K562 (cell line): ENCODE measurements at regions not wholly inside any gene's neighbourhood (a gene's known extent, or its start where the extent isn't known, plus 50 kb on each side); places are given as distances from the start of the nearest gene placed in this dataset.

ENCODE experiments used
- RAD51 ChIP-seq: fragments of 450-650 bp; IDR thresholded peaks from 2 replicates; pipeline ENCODE4 v1.7.1; 2016; ENCODE audit warnings: low read depth, mild to moderate bottlenecking, borderline replicate concordance
- SMARCE1 ChIP-seq: fragments of 450-650 bp; IDR thresholded peaks from 2 replicates; pipeline ENCODE4 v1.7.1; 2016; ENCODE audit warnings: mild to moderate bottlenecking
- ZNF384 ChIP-seq: IDR thresholded peaks from 2 replicates; pipeline ENCODE4 v1.6.1; 2012; ENCODE audit warnings: low read depth, low read length, improper control_type of control experiment
- TF ChIP-seq, protein P1 (sequence below), 2 experiments: fragments of 450-650 bp; formaldehyde crosslinking in 1 of 2; IDR thresholded peaks; 2 replicates each; pipeline versions ENCODE4 v1.4.0 to v1.6.1; 2014 to 2020; ENCODE audit warnings: mild to moderate bottlenecking in 2 of 2, borderline replicate concordance in 1 of 2, low read depth in 1 of 2
- TF ChIP-seq, protein P2 (sequence below), 3 experiments: IDR thresholded peaks in 2 of 3; conservative IDR thresholded peaks in 1 of 3; 2 replicates each; pipeline ENCODE4 v1.5.1; 2011 to 2012; ENCODE audit warnings: low read length in 3 of 3, mild to moderate bottlenecking in 3 of 3, control low read depth in 2 of 3, improper control_type of control experiment in 1 of 3, inconsistent platforms in 1 of 3, low read depth in 1 of 3, mixed read lengths in 1 of 3, moderate library complexity in 1 of 3; ENCODE audit not compliant: insufficient read depth in 2 of 3

DNA sequence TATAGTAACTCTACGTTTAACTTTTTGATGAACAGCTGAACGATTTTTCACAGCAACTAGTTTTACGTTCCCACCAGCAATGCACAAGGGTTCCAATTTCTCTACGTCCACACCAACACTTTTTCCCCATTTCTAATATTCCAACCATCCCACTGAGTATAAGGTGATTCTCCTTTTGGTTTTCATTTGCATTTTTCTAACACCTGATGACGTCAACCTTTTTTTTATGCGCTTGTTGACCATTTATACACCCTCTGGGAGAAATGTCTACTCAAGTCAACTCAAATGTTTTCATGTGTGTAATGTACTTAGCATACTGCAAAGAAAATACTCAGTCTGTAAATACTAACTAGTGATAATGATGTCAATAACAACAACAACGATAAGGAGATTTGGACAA is 177.2 kb upstream of the TENM3 start:
- TF ChIP-seq, protein P1, sequence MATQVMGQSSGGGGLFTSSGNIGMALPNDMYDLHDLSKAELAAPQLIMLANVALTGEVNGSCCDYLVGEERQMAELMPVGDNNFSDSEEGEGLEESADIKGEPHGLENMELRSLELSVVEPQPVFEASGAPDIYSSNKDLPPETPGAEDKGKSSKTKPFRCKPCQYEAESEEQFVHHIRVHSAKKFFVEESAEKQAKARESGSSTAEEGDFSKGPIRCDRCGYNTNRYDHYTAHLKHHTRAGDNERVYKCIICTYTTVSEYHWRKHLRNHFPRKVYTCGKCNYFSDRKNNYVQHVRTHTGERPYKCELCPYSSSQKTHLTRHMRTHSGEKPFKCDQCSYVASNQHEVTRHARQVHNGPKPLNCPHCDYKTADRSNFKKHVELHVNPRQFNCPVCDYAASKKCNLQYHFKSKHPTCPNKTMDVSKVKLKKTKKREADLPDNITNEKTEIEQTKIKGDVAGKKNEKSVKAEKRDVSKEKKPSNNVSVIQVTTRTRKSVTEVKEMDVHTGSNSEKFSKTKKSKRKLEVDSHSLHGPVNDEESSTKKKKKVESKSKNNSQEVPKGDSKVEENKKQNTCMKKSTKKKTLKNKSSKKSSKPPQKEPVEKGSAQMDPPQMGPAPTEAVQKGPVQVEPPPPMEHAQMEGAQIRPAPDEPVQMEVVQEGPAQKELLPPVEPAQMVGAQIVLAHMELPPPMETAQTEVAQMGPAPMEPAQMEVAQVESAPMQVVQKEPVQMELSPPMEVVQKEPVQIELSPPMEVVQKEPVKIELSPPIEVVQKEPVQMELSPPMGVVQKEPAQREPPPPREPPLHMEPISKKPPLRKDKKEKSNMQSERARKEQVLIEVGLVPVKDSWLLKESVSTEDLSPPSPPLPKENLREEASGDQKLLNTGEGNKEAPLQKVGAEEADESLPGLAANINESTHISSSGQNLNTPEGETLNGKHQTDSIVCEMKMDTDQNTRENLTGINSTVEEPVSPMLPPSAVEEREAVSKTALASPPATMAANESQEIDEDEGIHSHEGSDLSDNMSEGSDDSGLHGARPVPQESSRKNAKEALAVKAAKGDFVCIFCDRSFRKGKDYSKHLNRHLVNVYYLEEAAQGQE (IDR thresholded peaks at IDR 0.05; ENCODE audit: borderline replicate concordance) = no peak
- TF ChIP-seq, protein P1 (CRISPR knock-in tag; IDR thresholded peaks at IDR 0.05; ENCODE audit: low read depth) = no peak
- TF ChIP-seq SMARCE1 (no peak), RAD51 (no peak), ZNF384 (no peak)
- TF ChIP-seq, protein P2, sequence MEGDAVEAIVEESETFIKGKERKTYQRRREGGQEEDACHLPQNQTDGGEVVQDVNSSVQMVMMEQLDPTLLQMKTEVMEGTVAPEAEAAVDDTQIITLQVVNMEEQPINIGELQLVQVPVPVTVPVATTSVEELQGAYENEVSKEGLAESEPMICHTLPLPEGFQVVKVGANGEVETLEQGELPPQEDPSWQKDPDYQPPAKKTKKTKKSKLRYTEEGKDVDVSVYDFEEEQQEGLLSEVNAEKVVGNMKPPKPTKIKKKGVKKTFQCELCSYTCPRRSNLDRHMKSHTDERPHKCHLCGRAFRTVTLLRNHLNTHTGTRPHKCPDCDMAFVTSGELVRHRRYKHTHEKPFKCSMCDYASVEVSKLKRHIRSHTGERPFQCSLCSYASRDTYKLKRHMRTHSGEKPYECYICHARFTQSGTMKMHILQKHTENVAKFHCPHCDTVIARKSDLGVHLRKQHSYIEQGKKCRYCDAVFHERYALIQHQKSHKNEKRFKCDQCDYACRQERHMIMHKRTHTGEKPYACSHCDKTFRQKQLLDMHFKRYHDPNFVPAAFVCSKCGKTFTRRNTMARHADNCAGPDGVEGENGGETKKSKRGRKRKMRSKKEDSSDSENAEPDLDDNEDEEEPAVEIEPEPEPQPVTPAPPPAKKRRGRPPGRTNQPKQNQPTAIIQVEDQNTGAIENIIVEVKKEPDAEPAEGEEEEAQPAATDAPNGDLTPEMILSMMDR (IDR thresholded peaks at IDR 0.05 in 2 of 3, conservative IDR thresholded peaks at IDR 0.05 in 1 of 3; ENCODE audit: insufficient read depth in 2 of 3, low read depth in 1 of 3, low read length in 3 of 3) = no peak
